ENCODE measurements at regions not wholly inside any gene's neighbourhood (a gene's known extent, or its start where the extent isn't known, plus 50 kb on each side); places are given as distances from the start of the nearest gene placed in this dataset.

GRCh38 chr4:27276307-27277073, 415.8 kb downstream of the STIM2 start:
- no peak for TF ChIP-seq CTCF (IDR thresholded peaks at IDR 0.05; ENCODE audit: insufficient read depth, low read depth, low read length, missing control alignments)
- DNase-seq (ENCODE audit: low read depth): no peak
- no peak overlapping the region for H3K4me3 ChIP-seq (ENCODE audit: low read length)

- no peak for TF ChIP-seq CTCF (IDR thresholded peaks at IDR 0.05; ENCODE audit: insufficient read depth, low read depth, low read length, missing control alignments)
- no peak overlapping the region for H3K4me3 ChIP-seq (ENCODE audit: low read length)
- peak; percentile 31 for DNase-seq (ENCODE audit: low read depth)
Measured at GRCh38 chr4:27278615-27279375, 418.2 kb downstream of the STIM2 start.

- no peak overlapping the region for H3K4me3 ChIP-seq (ENCODE audit: low read length)
- DNase-seq (ENCODE audit: low read depth): no peak
- TF ChIP-seq CTCF (IDR thresholded peaks at IDR 0.05; ENCODE audit: insufficient read depth, low read depth, low read length, missing control alignments): no peak
Measured at GRCh38 chr4:27288496-27288895, 427.9 kb downstream of the STIM2 start.

- TF ChIP-seq CTCF (IDR thresholded peaks at IDR 0.05; ENCODE audit: insufficient read depth, low read depth, low read length, missing control alignments): no peak
- no peak for DNase-seq (ENCODE audit: low read depth)
Measured at GRCh38 chr4:27289704-27290103, 429.1 kb downstream of the STIM2 start.

GRCh38 chr4:27293831-27294230, 433.2 kb downstream of the STIM2 start:
- H3K4me3 ChIP-seq (ENCODE audit: low read length): no peak overlapping the region
- no peak for TF ChIP-seq CTCF (IDR thresholded peaks at IDR 0.05; ENCODE audit: insufficient read depth, low read depth, low read length, missing control alignments)
- DNase-seq (ENCODE audit: low read depth): peak; percentile 19

More at GRCh38 chr4:27289704-27290103, 429.1 kb downstream of the STIM2 start:
- H3K4me3 ChIP-seq (ENCODE audit: low read length): no peak overlapping the region

- H3K4me3 ChIP-seq (ENCODE audit: low read length): no peak overlapping the region
- no peak for DNase-seq (ENCODE audit: low read depth)
- TF ChIP-seq CTCF (IDR thresholded peaks at IDR 0.05; ENCODE audit: insufficient read depth, low read depth, low read length, missing control alignments): no peak
Measured at GRCh38 chr4:27304751-27305150, 444.1 kb downstream of the STIM2 start.
